ENCODE measurements at regions not wholly inside any gene's neighbourhood (a gene's known extent, or its start where the extent isn't known, plus 50 kb on each side); places are given as distances from the start of the nearest gene placed in this dataset.

DNA sequence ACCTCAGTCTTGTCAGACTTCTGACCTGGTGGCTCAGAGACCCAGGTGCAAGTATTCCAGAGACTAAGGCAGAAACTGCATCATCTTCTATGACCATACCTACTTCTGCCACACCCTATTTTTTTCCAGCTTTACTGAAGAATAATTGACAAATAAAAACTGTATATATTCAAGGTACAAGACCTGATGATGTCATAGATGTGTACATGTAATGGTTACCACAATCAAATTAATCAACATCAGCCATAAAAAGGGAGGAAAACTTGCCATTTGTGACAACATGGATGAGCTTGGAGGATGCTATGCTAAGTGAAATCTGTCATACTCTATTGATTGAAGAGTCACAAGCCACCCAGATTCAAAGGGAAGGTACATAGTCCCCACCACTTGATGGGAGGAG, 815.6 kb downstream of the SORCS1 start:
- Histone ChIP-seq H3K4ac (replicated peaks; ENCODE audit: insufficient read length, low read depth, low read length) (no peak overlapping the region), H3K23ac (ENCODE audit: insufficient read length) (no peak overlapping the region), H2BK15ac (ENCODE audit: low read length) (no peak overlapping the region), H3K9me3 (ENCODE audit: insufficient read depth in 2 of 2, low read depth in 1 of 2, low read length in 1 of 2) (no peaks in the 10 kb centered on the region), H3K79me1 (ENCODE audit: low read depth, low read length) (no peaks in the 10 kb centered on the region), H2BK120ac (replicated peaks; ENCODE audit: low read depth, low read length) (no peak overlapping the region), H2BK20ac (ENCODE audit: low read length) (no peak overlapping the region), H3K9ac (replicated peaks in 1 of 4; ENCODE audit: extremely low read depth in 1 of 4, low read depth in 3 of 4, low read length in 3 of 4) (no peak overlapping the region), H3K4me3 (ENCODE audit: extremely low read depth in 1 of 4, insufficient read depth in 2 of 4, low read depth in 3 of 4, low read length in 4 of 4) (no peak overlapping the region), H2AFZ (ENCODE audit: low read length) (no peak overlapping the region), H4K20me1 (replicated peaks in 1 of 2; ENCODE audit: control insufficient read depth in 1 of 2, insufficient read depth in 2 of 2, low read length in 2 of 2) (no peaks in the 10 kb centered on the region), H2BK5ac (ENCODE audit: low read depth, low read length) (no peak overlapping the region), H3K56ac (replicated peaks; ENCODE audit: insufficient read length, low read depth, low read length) (no peak overlapping the region), H3K4me1 (replicated peaks in 1 of 4; ENCODE audit: control insufficient read depth in 3 of 4, insufficient read depth in 4 of 4, low read length in 3 of 4) (no peaks in the 10 kb centered on the region), H3K23me2 (ENCODE audit: low read depth, low read length) (no peaks in the 10 kb centered on the region), H4K8ac (ENCODE audit: extremely low read depth, insufficient read depth, low read length) (no peak overlapping the region), H3K36me3 (ENCODE audit: control insufficient read depth in 2 of 4, insufficient read depth in 4 of 4, low read length in 3 of 4) (no peaks in the 10 kb centered on the region), H3K14ac (ENCODE audit: insufficient read length) (no peak overlapping the region), H3K27me3 (replicated peaks in 1 of 4; ENCODE audit: control insufficient read depth in 3 of 4, extremely low read depth in 1 of 4, insufficient read depth in 3 of 4, low read length in 3 of 4) (no peaks in the 10 kb centered on the region), H3K27ac (ENCODE audit: low read depth, low read length) (no peak overlapping the region), H3K18ac (ENCODE audit: extremely low read depth, low read length) (no peak overlapping the region), H4K91ac (replicated peaks; ENCODE audit: insufficient read length, low read length) (no peak overlapping the region), H2BK12ac (ENCODE audit: low read depth, low read length) (no peak overlapping the region), H4K5ac (ENCODE audit: insufficient read length, low read depth, low read length) (no peak overlapping the region), H3K4me2 (ENCODE audit: insufficient read depth in 1 of 2, low read depth in 2 of 2, low read length in 2 of 2) (no peak overlapping the region), H2AK5ac (ENCODE audit: low read depth, low read length) (no peak overlapping the region), H3K79me2 (ENCODE audit: control insufficient read depth in 1 of 2, insufficient read depth in 2 of 2, low read length in 2 of 2) (no peaks in the 10 kb centered on the region)
- no peak for DNase-seq (ENCODE audit: low read depth in 1 of 2, low spot score in 2 of 2)
- ChIA-PET POLR2A (ENCODE audit: partially characterized antibody) (no interaction called here), CTCF (ENCODE audit: partially characterized antibody) (no interaction called here)
- no peak for FAIRE-seq
- no peak for TF ChIP-seq TBP (IDR thresholded peaks at IDR 0.05; ENCODE audit: low read depth, low read length)
- TF ChIP-seq FOSL1 (IDR thresholded peaks at IDR 0.05; ENCODE audit: insufficient read depth, low read depth, low read length) = no peak
- TF ChIP-seq SRF (IDR thresholded peaks at IDR 0.05; ENCODE audit: low read depth, low read length) = no peak
